Chondrocyte (in vitro differentiated cells): ENCODE measurements at regions not wholly inside any gene's neighbourhood (a gene's known extent, or its start where the extent isn't known, plus 50 kb on each side); places are given as distances from the start of the nearest gene placed in this dataset.

Source experiments
- DNase-seq: peaks from one replicate; pipeline ENCODE4 v3.0.0; 2021; ENCODE audit warnings: mixed read lengths, low spot score
- H3K27ac Mint-ChIP-seq: one replicate; pipeline ENCODE4 v1.8.0; 2021; ENCODE audit warnings: mild to moderate bottlenecking, moderate library complexity, mixed read lengths; ENCODE audit not compliant: unreplicated experiment
- H3K27me3 Mint-ChIP-seq: 2 replicates; pipeline ENCODE4 v1.8.0; 2021; ENCODE audit warnings: low read depth, mixed read lengths
- H3K36me3 Mint-ChIP-seq: 2 replicates; pipeline ENCODE4 v1.8.0; 2021; ENCODE audit warnings: low read depth, mixed read lengths
- H3K4me1 Mint-ChIP-seq: 2 replicates; pipeline ENCODE4 v1.8.0; 2021; ENCODE audit warnings: low read depth, mild to moderate bottlenecking, mixed read lengths
- H3K4me3 Mint-ChIP-seq: one replicate; pipeline ENCODE4 v1.8.0; 2021; ENCODE audit warnings: mild to moderate bottlenecking, moderate library complexity, mixed read lengths; ENCODE audit not compliant: unreplicated experiment
- H3K9me3 Mint-ChIP-seq: 2 replicates; pipeline ENCODE4 v1.8.0; 2021; ENCODE audit warnings: low read depth, mixed read lengths
- TF ChIP-seq, protein P1 (sequence below): fragments of 200-600 bp; sonication (generic); IDR thresholded peaks from 2 replicates; pipeline ENCODE4 v1.5.0; 2021; ENCODE audit warnings: antibody characterized with exemption, mild to moderate bottlenecking, moderate library complexity

DNA sequence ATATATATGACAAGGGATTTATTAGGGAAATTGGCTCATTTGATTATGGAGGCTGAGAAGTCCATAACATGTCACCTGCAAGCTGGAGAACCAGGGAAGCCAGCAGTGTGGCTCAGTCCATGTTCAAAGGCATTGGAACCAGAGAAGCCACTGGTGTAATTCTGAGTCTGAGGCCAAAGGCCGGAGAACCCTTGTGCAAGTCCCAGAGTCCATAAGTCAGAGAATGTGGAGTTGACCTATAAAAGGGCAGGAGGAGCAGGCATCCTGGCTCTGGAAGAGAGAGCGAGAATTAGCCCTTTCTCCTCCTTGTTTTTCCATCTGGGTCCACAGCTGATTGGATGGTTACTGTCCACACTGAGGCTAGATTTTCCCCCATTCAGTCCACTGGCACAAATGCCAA, 319.8 kb downstream of the IGSF11 start:
- TF ChIP-seq, protein P1, sequence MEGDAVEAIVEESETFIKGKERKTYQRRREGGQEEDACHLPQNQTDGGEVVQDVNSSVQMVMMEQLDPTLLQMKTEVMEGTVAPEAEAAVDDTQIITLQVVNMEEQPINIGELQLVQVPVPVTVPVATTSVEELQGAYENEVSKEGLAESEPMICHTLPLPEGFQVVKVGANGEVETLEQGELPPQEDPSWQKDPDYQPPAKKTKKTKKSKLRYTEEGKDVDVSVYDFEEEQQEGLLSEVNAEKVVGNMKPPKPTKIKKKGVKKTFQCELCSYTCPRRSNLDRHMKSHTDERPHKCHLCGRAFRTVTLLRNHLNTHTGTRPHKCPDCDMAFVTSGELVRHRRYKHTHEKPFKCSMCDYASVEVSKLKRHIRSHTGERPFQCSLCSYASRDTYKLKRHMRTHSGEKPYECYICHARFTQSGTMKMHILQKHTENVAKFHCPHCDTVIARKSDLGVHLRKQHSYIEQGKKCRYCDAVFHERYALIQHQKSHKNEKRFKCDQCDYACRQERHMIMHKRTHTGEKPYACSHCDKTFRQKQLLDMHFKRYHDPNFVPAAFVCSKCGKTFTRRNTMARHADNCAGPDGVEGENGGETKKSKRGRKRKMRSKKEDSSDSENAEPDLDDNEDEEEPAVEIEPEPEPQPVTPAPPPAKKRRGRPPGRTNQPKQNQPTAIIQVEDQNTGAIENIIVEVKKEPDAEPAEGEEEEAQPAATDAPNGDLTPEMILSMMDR = no peak
- DNase-seq = no peak
- Mint-ChIP-seq H3K27ac (no peak overlapping the region), H3K4me3 (no peak overlapping the region), H3K4me1 (no peaks in the 10 kb centered on the region), H3K9me3 (peaks cover 6% of the 10 kb centered on the region), H3K27me3 (peaks cover 7% of the 10 kb centered on the region), H3K36me3 (peaks cover 1% of the 10 kb centered on the region)

DNA sequence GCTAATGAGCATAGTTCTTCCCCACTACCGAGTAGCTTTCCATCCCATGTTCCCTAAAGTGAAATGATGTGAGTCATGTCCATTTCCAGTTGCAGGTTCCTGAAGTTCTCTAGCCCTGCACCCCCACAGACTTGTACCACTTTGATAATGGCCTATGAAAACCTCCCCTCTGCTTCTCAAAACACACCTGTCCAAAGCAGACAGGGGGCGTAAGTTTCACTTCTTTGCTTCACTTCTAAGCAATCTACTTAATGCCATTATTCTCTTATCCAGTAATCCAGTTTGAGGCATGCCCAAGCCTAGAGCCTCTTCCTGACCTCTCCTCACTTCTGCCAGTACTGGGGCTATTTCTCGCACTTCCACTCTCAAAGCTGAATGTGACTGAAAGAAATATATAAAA, 305.1 kb downstream of the IGSF11 start:
- peaks cover 14% of the 10 kb centered on the region for H3K27me3 Mint-ChIP-seq
- H3K4me1 Mint-ChIP-seq = no peaks in the 10 kb centered on the region
- TF ChIP-seq, protein P1 = no peak
- no peaks in the 10 kb centered on the region for H3K9me3 Mint-ChIP-seq
- H3K36me3 Mint-ChIP-seq = no peaks in the 10 kb centered on the region
- no peak for DNase-seq
- H3K4me3 Mint-ChIP-seq = no peak overlapping the region
- no peak overlapping the region for H3K27ac Mint-ChIP-seq

DNA sequence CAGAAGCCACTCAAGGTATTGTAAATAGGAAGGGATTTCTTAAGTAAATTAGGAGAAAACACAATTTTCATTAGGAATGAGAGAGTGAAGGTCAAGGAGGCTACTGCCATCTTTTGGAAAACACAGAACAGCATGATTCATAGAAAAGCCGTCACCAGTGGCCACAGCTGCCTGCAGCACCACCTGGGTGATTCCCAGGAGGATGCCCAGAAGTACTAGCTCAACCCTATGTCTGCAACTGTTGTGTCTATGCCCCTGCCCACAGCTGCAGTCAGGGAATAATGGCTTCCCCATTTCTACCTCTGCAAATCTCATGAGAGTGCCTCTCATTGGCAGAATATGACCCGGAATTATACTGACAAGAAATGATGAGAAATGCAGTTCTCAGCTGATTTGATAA, 300.0 kb downstream of the IGSF11 start:
- DNase-seq = no peak
- TF ChIP-seq, protein P1 = no peak
- Mint-ChIP-seq H3K9me3 (no peaks in the 10 kb centered on the region), H3K27me3 (peaks cover 5% of the 10 kb centered on the region), H3K27ac (no peak overlapping the region), H3K4me3 (no peak overlapping the region), H3K36me3 (no peaks in the 10 kb centered on the region), H3K4me1 (no peaks in the 10 kb centered on the region)

DNA sequence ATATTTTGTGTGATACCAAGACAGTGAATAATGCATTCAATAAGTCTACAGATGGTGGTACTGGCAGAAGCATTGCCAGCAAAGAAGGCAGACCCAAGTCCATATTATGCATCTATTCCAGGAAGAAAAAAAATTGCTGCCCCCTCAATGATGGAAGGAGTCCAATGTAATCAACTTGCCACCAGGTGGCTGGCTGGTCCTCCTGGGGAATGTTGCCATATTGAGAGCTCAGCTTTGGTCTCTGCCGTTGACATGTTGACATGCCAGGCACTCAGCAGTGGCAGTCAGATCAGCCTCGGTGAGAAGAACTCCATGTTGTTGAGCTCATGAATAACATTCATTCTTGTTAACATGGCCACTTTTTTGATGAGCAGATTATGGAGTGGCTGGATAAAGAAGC, 298.5 kb downstream of the IGSF11 start:
- TF ChIP-seq, protein P1 = no peak
- peaks cover 3% of the 10 kb centered on the region for H3K27me3 Mint-ChIP-seq
- H3K4me1 Mint-ChIP-seq = no peaks in the 10 kb centered on the region
- no peak overlapping the region for H3K4me3 Mint-ChIP-seq
- H3K36me3 Mint-ChIP-seq = no peaks in the 10 kb centered on the region
- H3K9me3 Mint-ChIP-seq = peaks cover 12% of the 10 kb centered on the region
- H3K27ac Mint-ChIP-seq = no peak overlapping the region
- DNase-seq = no peak

DNA sequence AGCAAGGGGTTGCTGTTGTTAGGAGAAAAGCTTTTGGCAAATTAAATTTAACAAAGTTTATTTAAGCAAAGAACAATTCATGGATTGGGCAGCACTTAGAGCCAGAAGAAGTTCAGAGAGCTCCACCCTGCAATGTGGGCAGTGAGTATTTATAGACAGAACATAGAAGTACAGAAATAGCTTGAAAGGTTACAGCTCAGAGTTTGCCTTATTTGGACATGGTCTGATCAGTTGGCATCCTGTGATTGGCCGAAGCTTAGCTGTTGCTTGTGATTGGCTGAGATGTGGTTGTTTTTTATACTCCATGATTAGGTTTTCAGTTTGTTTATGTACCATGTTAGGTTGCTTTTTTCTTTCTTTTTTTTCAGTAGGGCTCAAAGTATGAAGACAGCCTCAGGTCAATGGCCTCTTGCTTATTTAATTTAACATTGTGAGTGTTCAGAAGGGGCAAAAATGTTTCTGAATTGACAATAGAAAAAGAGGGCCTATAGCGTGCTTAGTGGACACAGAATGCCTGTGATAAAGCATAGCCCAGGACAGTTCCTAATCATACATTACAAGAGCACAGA, 293.8 kb downstream of the IGSF11 start:
- Mint-ChIP-seq H3K27ac (no peak overlapping the region), H3K4me1 (no peaks in the 10 kb centered on the region), H3K36me3 (no peaks in the 10 kb centered on the region), H3K4me3 (no peak overlapping the region), H3K27me3 (no peaks in the 10 kb centered on the region), H3K9me3 (peaks cover 17% of the 10 kb centered on the region)
- DNase-seq = no peak
- TF ChIP-seq, protein P1 = no peak
